Activated T-cell treated with anti-CD3 and anti-CD28 coated beads for 1 hour (primary cell): ENCODE measurements at regions not wholly inside any gene's neighbourhood (a gene's known extent, or its start where the extent isn't known, plus 50 kb on each side); places are given as distances from the start of the nearest gene placed in this dataset.

Experiments used
- DNase-seq: peaks from one replicate; pipeline ENCODE4 v3.0.0-alpha.2; 2020; ENCODE audit warnings: low read depth

DNA sequence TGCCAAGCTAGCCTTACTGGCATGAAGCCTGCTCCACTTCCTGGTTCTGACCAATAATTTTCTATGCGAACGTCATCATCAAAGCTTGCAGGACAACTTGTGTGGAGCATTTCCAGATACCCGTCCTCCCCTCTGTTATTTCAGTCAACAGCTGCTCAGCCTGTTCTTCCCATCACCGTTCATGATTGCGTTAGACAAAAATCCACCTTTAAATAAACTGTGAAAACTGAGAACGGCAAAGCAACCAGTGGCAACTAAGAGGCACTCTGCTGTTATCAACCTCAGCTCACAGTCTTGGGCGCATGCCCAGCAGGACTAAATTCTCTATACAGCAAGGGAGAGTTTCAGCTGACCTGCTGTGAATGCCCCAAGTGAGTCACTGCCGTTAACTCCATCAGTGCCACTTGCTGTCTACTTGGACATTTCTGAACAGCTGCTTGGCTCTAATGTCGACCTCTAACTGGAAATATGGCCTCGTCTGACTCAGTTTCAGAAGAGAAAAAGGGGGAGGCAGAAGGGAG, 207.4 kb upstream of the RUNX1 start:
- no peak for DNase-seq

DNA sequence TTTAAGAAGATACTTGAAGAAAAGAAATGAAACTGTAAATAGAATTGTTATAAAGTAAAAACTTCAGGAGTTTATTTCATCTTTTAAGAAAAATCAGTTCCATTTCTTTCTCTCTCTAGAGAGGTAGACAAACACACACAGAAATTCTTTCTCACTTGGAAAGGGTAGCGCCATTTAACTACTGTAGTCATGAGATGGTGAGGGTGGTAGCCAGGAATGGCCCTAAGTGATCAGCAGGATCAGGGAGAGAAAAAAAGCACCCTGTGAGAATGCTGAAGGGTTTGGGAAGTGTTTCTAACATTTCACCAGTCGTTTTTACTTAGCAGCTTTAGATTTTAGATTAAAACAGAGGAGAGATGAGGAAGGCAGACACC, 205.7 kb upstream of the RUNX1 start:
- no peak for DNase-seq

DNA sequence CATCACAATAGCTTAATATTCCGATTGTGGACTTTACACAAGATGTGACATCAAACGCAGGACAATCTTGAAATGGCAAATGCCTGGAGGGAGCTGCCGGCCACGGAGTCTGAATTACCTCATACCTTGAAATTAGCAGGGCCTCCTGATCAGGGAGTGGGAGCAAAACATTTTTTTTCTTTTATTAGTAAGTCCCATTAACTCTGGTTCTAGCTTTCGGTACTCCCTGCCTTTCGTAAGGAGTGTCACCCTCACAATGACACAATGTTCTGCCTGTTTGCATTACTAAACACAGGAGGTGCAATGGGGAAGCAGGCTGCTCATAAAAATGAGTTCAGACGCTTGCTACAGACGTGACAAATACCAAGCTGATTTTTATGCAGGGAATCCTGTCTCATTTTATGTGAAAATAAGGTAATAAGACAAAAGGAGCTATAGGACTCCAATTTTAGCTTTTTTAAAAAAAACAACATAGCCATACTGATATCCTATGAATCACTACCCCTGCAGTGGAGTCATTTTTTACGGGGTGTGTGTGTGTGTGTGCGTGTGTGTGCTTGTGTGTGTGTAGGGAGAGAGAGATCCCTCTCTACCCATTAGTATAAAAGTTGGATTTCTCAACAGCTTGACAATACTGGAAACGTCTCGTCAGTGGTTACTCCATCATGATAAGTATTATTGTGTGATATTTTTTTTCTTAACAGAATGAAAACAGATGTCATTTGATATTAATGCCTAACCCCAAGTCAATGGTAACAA, 205.1 kb upstream of the RUNX1 start:
- no peak for DNase-seq

DNA sequence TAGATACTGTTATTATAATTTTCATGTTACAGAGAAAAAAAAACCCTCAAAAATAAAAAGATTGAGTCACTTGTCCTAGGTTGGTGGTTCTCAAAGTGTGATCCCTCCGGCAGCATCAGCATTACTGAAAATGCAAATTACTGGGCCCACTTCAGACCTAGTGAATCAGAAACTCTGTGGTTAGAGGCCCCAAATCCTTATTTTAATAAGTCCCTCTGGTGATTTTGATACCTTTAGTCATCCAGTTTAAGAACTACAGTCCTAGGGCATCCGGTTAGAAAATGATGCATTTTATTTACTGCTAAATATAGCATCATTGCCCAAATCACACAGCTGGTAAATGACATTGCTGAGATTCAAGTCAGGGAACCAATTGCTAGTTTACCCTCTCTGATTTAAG, 203.7 kb upstream of the RUNX1 start:
- no peak for DNase-seq

DNA sequence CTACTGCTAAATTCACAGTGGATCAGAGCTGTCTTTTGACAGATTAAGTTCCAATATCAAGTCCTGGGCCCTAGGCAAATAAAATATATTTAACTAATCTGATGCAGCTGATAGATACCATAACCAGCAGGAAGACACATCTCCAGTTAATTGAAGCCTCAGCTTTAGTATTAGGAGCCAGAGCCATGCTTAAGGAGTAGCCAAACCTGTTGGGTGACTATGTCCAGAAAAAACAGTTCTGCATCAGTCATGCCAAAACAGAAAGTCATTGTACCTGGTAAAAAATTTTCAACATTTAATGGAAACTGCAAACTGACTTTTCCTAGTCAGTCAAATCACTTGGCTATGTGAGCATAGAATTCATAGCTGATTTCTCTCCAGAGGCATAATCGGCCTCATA, 200.5 kb upstream of the RUNX1 start:
- DNase-seq, result no peak

DNA sequence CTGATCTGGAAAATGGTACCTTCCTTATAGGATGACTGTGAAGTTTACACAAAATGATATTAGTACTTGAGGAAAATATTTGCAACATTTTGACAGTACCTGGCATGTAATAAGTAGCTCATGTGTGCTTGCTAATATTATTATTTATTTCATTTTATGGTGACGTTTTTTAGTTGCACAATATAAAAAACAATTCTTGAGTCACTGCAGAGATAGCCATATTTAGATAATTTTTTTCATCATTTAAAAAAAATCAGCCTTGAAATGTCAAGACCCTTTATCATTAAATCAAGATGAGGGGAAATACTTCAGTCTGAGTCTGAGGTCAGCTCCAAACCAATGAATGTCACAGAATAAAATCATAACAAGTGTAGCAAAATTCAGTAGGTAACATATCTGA, 196.8 kb upstream of the RUNX1 start:
- DNase-seq, result no peak

DNA sequence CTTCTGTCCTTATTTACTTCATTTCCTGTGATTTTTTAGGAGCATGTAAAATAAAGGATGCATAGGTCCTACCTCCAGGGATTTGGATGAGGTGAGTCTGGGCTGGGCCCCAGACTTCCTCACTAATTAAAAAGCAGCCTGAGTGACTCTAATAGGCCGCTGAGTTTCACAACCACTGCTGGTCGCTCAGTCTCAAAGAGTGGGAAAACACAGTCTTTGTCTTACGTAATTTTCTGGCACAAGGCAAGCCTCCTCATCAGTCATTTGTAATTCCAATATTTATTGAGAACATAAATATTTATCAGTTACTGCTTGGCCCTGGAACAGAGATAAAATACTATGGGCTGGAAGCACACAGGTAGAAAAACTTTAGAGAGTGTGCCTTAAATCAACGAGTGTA, 195.4 kb upstream of the RUNX1 start:
- DNase-seq, result no peak

DNA sequence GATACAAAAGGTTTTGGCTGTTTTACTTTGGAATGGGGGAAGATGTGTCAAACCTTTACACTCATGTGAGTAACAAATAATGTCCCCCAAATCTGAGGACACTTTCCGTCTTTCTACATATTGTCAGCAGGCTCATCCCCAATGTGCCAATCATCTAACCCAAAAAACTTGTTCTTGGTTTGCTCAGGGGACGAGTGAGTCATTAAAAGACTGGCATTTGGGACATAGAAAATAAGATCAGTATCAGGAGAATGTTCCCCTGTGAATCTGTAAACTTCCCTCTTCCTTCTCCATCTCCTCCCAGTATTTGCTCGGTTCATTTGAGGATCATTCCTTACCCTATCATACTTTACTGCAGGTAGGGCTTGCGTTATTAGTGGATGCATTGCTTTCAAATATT, 194.1 kb upstream of the RUNX1 start:
- DNase-seq, result no peak

DNA sequence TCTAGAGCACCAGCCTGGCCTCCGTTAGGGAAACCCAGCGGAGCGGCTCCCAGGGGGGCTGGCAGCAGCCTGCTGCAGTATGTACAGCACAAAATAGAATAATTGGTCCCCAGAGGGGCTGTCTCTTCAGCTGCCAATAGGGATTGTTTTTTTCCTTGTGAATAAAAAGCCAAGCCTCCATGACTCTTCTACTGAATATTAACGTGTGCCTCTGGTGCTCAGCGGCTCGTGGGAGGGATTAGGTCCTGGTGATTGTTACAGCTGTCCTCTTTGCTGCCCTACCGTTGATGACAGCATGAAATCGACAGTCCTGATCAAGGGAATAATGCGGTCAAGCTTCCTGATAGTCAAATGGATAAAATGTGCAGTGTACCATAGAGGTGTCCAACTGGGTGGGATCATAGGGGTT, 190.7 kb upstream of the RUNX1 start:
- no peak for DNase-seq

DNA sequence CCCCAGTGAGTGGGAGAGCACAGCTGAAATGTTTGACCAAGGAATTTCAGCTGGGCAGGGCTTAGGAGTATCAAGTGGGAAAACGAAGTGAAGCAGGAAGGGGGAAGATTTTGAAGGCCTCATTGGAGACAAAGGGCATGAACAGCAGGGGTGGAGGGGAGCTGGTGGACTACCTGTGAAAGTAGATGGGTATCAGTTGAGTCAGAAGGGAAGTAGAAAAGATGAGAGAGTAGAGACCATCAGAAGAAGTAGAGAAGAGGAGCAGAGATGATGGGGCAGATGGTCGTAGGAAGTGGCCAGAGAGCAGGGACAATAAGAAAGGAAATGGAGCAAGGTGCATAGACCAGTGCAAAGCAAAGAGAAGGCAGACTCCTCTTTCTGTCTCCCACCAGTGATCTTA, 189.0 kb upstream of the RUNX1 start:
- no peak for DNase-seq

DNA sequence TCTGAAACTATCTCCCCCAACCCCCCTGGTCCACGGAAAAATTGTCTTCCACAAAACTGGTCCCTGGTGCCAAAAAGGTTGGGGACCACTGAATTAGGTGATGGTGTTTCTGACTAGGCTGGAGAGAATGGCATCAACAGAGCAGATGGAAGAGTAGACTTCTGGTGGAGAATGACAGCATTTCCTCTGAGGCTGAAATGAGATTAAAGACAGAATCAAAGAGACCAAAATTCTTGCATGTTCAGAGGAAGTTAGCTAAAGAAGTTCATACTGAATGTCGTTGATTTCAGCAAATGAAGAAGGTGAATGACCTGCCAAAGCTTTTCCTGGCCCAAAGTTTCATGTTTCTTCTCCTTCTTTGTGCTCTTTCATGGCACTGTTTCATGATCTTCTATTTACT, 188.2 kb upstream of the RUNX1 start:
- no peak for DNase-seq

DNA sequence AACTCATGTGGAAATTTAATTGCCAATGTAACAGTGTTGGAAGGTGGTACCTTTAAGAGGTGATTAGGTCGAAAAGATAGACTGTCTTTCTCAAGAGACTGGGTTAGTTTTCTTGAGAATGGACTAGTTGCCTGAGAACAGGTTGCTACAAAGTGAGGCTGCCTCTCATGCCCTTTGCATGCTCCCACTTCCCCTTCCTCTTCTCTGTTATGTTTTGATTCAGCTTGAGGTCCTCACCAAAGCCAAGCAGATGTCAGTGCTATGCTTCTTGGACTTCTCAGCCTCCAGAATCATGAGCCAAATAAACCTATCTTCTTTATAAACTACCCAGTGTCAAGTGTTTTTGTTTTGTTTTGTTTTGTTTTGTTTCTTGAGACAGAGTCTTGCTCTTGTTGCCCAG, 187.0 kb upstream of the RUNX1 start:
- DNase-seq, result no peak

DNA sequence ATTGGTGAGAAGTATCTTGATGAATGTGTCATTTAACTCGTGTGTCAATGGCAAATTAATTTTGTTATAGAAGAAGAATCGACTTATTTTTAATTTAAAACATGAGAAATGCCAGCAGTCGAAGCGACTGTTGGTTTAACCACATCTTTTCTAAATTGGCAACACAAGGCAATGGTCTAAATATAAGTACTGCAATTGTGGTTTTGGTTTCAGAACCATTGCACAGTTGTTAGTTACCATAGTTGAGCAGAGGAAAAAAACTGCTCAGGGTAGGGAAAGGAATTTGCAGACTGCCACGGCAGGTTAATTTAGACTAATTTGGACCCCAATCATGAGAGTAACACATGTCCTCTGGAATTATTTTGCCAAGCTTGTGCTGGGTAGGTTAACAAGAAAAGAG, 185.6 kb upstream of the RUNX1 start:
- DNase-seq, result no peak

DNA sequence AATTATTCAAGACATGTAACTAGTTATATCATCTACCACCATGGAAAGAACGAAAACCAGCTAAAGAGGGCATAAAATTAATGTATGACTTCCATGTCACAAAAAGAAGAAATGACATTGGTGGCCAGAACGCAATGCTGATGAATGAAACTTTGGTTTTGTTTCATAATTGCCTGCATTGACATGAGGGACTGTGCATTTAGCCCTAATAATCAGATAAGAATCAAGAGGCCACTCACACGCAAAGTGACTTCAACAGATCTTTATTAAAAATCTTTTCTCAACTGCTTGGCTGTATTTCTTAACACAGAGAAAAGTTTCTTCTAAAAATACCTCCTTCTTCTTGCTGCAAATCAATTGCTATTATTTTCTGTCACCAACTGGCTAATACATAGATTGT, 184.7 kb upstream of the RUNX1 start:
- no peak for DNase-seq

DNA sequence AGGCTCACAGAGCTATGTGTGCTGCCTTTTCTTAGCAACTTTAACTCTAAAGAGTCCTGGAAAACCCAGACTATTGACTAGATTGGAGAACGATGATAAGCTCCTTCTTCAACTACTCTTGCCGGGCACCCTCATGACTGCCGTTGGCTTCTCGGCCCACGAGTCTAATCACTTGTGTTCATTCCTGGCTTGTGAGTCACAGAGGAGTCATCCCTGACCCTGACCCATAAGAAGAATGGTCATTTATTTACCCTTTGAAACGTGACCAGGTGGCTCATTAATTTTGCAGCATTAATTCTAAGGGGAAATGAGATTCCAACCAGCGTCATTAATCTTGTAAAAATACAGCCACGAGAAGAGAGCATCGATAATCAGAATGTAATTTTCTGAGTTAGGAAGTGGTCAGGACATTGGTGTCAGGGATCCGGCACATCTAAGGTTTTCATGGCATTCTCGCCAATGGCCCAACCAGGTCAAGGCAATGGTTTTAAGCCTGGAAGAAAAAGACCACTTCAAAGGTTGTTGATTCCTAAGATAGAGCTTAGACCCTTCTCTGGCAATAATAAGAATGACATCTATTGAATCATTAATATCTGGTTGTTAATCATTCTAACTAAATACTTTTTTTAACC, 183.6 kb upstream of the RUNX1 start:
- DNase-seq, result no peak

DNA sequence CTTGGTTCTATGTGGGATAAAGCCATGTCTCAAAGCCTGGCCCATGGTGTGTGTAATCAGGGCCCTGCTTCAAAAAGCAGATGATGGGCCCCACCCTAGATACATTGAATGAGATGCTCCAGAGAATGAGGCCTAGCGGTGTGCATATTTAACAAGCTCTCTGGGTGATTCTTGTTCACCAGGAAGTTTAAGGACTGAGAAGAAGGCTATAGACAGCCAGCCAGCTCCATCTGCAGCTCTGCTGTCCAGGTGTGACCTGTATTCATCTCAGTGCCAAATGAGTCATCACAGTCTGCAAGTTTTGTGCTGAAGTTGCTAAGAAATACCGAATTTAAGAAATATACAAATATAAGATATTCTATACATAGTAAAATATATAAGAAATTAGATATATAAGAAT, 182.0 kb upstream of the RUNX1 start:
- no peak for DNase-seq

DNA sequence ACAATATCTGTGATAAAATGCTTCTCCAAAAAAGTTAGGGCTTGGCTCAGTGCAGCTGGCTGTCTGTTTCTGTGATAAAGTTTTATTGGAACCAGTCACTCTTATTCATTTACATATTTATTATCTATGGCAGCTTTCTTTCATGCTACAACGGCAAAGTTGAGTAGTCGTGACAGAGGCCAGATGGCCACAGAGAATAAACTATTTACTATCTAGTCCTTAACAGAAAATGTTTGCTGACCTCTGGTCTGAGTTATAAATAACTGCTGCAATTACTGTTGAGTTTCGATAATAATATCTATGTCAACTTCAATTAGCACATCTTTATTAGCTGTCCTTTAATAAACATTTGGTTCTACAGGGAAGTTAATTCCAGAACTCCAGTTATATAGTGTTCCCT, 180.2 kb upstream of the RUNX1 start:
- no peak for DNase-seq

DNA sequence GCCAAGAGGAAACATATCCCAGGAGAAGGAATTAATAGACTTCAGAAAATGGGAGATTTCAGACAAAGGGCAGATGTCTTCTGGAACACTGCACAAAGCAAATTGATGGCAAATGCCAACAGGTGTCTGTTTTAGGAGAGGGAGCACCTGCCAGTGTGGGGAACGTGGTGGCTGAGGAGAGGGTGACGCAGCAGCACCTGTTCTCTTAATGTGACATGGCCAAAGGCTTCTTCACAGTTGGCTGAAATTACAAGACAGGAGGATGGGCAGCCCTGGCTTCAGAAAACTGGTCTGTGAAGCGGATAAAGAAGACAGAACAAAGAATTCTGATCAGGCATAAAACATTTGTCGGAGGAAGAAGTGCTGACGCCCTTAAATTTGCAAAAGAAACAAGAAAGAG, 178.7 kb upstream of the RUNX1 start:
- DNase-seq, result no peak

DNA sequence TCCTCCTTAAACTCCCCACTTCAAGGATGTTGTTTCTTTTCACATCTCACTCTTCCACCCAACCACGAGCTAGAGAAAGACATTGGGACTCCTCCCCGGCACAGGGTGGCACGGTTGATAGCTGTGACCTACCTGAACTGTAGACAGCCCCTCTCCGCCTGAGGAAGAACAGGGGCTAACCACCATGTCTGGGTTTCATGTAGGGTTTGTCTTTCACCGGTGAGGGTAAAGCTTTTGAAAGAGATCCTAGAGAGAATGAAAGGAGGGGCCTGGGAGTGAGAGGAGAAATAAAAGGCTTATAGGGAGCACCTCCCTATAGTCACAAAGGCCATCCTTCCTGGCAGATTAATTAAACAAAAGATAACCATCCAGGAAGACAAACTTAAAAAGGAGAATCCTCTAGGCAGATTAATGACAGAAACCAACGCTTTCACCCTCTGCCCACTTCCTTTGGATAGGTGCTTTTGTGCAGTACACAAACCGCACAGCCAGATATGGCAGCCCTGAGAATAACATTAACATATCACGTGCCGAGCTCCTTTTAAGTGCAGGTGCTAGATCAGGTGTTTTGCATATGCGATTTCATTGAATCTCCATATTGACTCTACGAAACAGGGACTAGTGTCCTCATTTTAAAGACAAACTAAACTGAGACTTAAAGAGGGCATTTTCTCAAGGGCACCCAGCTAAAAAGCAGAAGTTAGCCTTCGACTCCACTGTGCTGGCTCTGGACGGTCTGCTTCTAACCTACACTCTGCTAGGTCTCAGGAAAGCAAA, 178.1 kb upstream of the RUNX1 start:
- DNase-seq, result no peak

DNA sequence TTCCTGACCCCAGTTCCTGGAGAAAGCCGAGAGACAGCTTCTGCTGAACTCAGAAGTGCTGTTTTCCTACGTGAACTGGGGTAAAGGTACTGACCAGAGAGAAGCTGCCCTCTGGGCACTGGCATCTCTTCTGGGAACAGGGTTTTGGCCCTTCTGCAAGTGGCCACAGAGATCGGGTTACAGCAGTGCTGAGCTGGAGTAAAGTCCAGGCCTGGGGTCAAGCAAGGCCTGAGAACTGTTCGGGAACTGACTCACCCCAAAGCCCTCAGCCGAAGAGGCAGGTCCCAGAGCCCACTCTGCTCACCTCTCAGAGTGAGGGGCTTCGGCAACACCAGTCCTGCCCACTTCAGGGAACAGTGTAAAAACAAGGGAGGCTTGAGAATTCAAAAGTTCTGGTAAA, 177.2 kb upstream of the RUNX1 start:
- no peak for DNase-seq

DNA sequence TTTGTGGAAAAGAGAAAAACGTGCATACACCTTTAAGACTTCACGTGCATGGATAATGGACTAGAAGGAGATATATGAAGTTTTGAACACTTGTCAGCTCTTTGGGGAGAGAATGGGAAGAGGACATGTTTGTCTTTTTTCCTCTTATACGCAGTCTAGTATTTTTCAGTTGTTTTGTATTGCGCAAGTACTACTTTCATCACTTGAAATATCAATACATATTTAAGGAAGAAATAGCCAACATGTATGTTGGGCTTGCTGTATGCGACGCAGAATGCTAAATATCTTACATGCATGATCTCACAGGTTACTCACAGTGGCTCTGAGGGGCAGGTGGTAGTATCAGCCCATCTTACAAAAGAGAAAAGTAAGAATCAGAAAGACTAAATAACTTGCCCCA, 176.5 kb upstream of the RUNX1 start:
- DNase-seq, result no peak

DNA sequence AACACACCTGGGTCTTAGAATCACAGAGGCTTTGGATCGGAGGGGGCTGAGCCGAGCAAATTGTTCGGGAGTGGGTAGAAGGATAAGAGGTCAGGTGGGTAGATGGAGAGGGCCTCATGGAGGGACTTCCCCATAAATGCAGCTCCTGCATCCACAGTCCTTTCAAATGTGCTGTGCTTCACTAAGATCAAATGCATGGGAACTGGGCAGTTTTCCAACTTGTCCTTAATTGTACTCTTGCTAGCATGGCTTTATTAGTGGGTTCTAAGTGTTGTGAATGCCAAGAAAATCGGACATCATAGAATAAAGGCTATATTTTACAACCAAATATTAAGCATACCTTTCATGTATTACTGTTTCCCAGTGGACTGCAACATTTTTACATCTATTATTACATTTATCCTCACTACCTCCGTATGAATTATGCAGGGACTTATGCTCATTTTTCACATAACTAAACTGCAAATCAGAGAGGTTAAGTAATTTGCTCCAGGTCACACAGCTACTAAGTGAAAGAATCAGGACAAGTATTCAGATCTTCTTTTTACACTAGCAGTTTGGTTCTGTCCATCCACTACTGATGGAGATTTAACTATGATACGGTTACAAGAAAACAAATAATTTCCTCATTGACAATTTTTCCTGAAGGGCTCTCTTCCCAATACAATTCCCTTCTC, 174.5 kb upstream of the RUNX1 start:
- no peak for DNase-seq

DNA sequence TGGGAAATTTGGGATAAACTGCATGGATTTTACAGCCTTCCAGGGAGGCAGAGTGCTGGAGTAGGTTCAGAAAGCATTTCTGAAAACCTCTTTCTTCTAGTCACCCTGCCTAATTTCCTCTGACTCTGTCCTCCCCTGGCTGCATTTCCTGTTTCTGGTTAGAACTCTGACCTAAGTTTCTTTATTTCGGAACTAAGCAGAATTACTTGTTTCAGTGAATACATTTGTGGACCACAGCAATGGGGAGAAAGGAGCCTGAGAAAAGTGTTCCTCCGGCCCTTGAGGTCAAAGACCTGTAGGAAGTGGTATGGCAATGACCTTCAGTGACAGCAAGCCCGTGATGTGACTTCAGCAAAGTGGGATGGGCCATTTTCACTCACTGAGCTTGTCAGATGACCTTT, 173.4 kb upstream of the RUNX1 start:
- DNase-seq, result no peak
